ENCODE measurements at regions not wholly inside any gene's neighbourhood (a gene's known extent, or its start where the extent isn't known, plus 50 kb on each side); places are given as distances from the start of the nearest gene placed in this dataset.

DNA sequence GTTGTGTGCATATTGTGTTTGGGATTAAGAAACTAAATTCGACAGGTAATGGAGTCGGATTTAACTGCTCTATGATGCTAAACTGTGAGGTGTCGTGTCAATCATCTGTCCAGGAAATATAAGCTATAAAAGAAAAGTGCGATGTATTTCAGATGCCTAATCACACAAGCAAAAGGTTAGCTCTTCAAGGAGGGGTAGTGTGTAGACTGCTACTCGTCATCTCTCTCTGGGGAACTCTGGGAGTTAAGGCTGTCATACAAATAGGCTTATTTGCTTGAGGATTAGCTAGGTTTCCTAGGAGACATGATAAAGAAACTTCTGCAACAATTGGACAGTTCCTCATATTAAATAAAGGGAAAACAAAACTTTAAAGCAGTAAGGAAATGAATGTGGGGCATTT, 462.1 kb downstream of the OLFM4 start:
- H3K27ac ChIP-seq (ENCODE audit: low read depth, low read length), result no peak overlapping the region
- no peaks in the 10 kb centered on the region for H3K36me3 ChIP-seq (ENCODE audit: control insufficient read depth, low read length)
- no peaks in the 10 kb centered on the region for H3K79me2 ChIP-seq (ENCODE audit: control insufficient read depth, low read length)
- H3K4me2 ChIP-seq (ENCODE audit: low read length), result no peak overlapping the region
- no peaks in the 10 kb centered on the region for H3K4me1 ChIP-seq (ENCODE audit: control insufficient read depth, low read length)
- no peaks in the 10 kb centered on the region for H3K27me3 ChIP-seq (ENCODE audit: control insufficient read depth, low read length)
- TF ChIP-seq EZH2phosphoT487 (IDR thresholded peaks at IDR 0.05; ENCODE audit: borderline replicate concordance, low read length), result no peak
- TF ChIP-seq, protein P1, sequence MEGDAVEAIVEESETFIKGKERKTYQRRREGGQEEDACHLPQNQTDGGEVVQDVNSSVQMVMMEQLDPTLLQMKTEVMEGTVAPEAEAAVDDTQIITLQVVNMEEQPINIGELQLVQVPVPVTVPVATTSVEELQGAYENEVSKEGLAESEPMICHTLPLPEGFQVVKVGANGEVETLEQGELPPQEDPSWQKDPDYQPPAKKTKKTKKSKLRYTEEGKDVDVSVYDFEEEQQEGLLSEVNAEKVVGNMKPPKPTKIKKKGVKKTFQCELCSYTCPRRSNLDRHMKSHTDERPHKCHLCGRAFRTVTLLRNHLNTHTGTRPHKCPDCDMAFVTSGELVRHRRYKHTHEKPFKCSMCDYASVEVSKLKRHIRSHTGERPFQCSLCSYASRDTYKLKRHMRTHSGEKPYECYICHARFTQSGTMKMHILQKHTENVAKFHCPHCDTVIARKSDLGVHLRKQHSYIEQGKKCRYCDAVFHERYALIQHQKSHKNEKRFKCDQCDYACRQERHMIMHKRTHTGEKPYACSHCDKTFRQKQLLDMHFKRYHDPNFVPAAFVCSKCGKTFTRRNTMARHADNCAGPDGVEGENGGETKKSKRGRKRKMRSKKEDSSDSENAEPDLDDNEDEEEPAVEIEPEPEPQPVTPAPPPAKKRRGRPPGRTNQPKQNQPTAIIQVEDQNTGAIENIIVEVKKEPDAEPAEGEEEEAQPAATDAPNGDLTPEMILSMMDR (IDR thresholded peaks at IDR 0.05; ENCODE audit: low read depth, low read length, poor library complexity, severe bottlenecking), result no peak
- H4K20me1 ChIP-seq (ENCODE audit: control insufficient read depth, insufficient read depth, low read depth, low read length), result no peaks in the 10 kb centered on the region
- no peaks in the 10 kb centered on the region for H3K9me2 ChIP-seq (replicated peaks; ENCODE audit: control insufficient read depth, low read length)
- H3K9me3 ChIP-seq (ENCODE audit: control insufficient read depth, insufficient read depth, low read length), result no peaks in the 10 kb centered on the region
- no peak overlapping the region for H3K4me3 ChIP-seq (ENCODE audit: low read length)
- no peaks in the 10 kb centered on the region for H3F3A ChIP-seq (ENCODE audit: control insufficient read depth, insufficient read depth)

DNA sequence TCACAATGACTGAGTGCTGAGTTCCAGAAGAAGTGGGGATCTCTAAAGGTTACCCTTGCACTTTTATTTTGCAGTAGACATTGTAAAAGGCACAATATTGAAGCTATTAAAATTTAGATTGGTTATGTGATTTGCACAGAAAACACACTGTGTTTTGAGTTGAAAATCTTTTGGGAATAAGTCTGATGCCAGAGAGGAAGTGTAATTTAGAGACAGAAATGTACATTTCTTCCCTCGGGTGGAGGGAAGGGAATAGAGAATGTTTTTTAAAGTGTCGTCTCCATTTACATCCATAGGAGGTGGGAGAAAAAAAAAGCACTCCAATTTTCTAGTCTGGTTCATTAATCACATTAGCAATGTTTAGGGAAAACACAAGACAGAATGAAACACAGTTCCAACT, 465.8 kb downstream of the OLFM4 start:
- no peak overlapping the region for H3K4me2 ChIP-seq (ENCODE audit: low read length)
- H4K20me1 ChIP-seq (ENCODE audit: control insufficient read depth, insufficient read depth, low read depth, low read length), result no peaks in the 10 kb centered on the region
- no peaks in the 10 kb centered on the region for H3K79me2 ChIP-seq (ENCODE audit: control insufficient read depth, low read length)
- no peaks in the 10 kb centered on the region for H3K4me1 ChIP-seq (ENCODE audit: control insufficient read depth, low read length)
- no peaks in the 10 kb centered on the region for H3K27me3 ChIP-seq (ENCODE audit: control insufficient read depth, low read length)
- no peaks in the 10 kb centered on the region for H3K9me2 ChIP-seq (replicated peaks; ENCODE audit: control insufficient read depth, low read length)
- H3K4me3 ChIP-seq (ENCODE audit: low read length), result no peak overlapping the region
- TF ChIP-seq, protein P1 (IDR thresholded peaks at IDR 0.05; ENCODE audit: low read depth, low read length, poor library complexity, severe bottlenecking), result no peak
- no peak for TF ChIP-seq EZH2phosphoT487 (IDR thresholded peaks at IDR 0.05; ENCODE audit: borderline replicate concordance, low read length)
- H3K36me3 ChIP-seq (ENCODE audit: control insufficient read depth, low read length), result no peaks in the 10 kb centered on the region
- no peak overlapping the region for H3K27ac ChIP-seq (ENCODE audit: low read depth, low read length)
- H3K9me3 ChIP-seq (ENCODE audit: control insufficient read depth, insufficient read depth, low read length), result no peaks in the 10 kb centered on the region
- no peaks in the 10 kb centered on the region for H3F3A ChIP-seq (ENCODE audit: control insufficient read depth, insufficient read depth)

DNA sequence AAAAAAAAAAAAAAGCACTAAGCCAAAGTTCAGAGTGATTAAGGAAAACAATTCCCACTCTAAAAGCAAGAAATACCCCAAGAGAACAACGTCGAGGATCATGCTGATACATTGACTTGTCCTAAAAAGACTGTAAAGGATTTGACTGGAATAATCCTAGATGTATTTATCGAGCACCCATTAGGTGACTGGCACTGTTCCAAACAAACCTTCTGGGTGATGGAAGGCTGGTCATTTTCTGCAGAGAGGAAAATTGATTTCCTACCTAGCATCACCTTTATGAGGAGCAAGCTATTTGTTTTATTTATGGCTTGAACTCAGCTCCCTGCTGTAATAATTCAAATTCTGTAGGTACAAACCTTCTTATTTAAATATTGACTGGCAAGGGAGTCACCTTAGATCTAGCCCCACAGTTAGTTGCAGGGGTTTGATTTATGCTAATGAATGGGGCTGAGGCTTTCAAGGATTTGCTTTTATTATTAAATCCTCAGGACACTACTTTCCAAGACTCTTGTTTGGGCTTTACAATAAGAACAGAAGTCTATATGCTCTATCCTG, 471.0 kb downstream of the OLFM4 start:
- H3K4me1 ChIP-seq (ENCODE audit: control insufficient read depth, low read length), result no peaks in the 10 kb centered on the region

More for the DNA sequence above, 471.0 kb downstream of the OLFM4 start:
- Histone ChIP-seq H3F3A (ENCODE audit: control insufficient read depth, insufficient read depth) (no peaks in the 10 kb centered on the region), H3K4me3 (ENCODE audit: low read length) (no peak overlapping the region), H3K4me2 (ENCODE audit: low read length) (no peak overlapping the region), H3K9me2 (replicated peaks; ENCODE audit: control insufficient read depth, low read length) (no peaks in the 10 kb centered on the region), H4K20me1 (ENCODE audit: control insufficient read depth, insufficient read depth, low read depth, low read length) (no peaks in the 10 kb centered on the region), H3K27me3 (ENCODE audit: control insufficient read depth, low read length) (no peaks in the 10 kb centered on the region), H3K9me3 (ENCODE audit: control insufficient read depth, insufficient read depth, low read length) (no peaks in the 10 kb centered on the region), H3K27ac (ENCODE audit: low read depth, low read length) (no peak overlapping the region), H3K79me2 (ENCODE audit: control insufficient read depth, low read length) (no peaks in the 10 kb centered on the region), H3K36me3 (ENCODE audit: control insufficient read depth, low read length) (no peaks in the 10 kb centered on the region)
- TF ChIP-seq EZH2phosphoT487 (IDR thresholded peaks at IDR 0.05; ENCODE audit: borderline replicate concordance, low read length), result no peak
- TF ChIP-seq, protein P1 (IDR thresholded peaks at IDR 0.05; ENCODE audit: low read depth, low read length, poor library complexity, severe bottlenecking), result no peak
